Lower leg skin (tissue), 4 donors: ENCODE measurements at regions not wholly inside any gene's neighbourhood (a gene's known extent, or its start where the extent isn't known, plus 50 kb on each side); places are given as distances from the start of the nearest gene placed in this dataset.

Experiments used
- DNase-seq, 2 donors: peaks; one replicate each; pipeline ENCODE4 v3.0.0-alpha.2; 2019; ENCODE audit warnings: low spot score in 2 of 2
- H3K4me3 ChIP-seq: fragments of 200-600 bp; sonication (generic); 2 replicates; pipeline ENCODE4 v1.5.1; 2017; ENCODE audit warnings: mild to moderate bottlenecking, low read depth; ENCODE audit not compliant: poor library complexity, severe bottlenecking
- POLR2A ChIP-seq, 2 donors: fragments of 450-650 bp; IDR thresholded peaks; one replicate each; pipeline ENCODE4 v1.6.1; 2016 to 2017; ENCODE audit warnings: antibody characterized with exemption in 2 of 2, mild to moderate bottlenecking in 1 of 2, moderate library complexity in 1 of 2
- WGBS, 2 donors: methylation state at CpG; one replicate each; pipeline ENCODE4 v1.1.5; 2018; 5-methylcytosine and 5-hydroxymethylcytosine counted together
- intact Hi-C: fragments of 100-400 bp; cut with DNase I; formaldehyde crosslinking; loops from one replicate; pipeline ENCODE4 v1.15.0; 2023; ENCODE audit warnings: low total_unique reads
- TF ChIP-seq, protein P1 (sequence below), 3 donors: fragments of 450-650 bp; IDR thresholded peaks; one replicate each; pipeline ENCODE4 v1.5.1; 2016; ENCODE audit warnings: antibody characterized with exemption in 3 of 3, mild to moderate bottlenecking in 3 of 3, moderate library complexity in 2 of 3

DNA sequence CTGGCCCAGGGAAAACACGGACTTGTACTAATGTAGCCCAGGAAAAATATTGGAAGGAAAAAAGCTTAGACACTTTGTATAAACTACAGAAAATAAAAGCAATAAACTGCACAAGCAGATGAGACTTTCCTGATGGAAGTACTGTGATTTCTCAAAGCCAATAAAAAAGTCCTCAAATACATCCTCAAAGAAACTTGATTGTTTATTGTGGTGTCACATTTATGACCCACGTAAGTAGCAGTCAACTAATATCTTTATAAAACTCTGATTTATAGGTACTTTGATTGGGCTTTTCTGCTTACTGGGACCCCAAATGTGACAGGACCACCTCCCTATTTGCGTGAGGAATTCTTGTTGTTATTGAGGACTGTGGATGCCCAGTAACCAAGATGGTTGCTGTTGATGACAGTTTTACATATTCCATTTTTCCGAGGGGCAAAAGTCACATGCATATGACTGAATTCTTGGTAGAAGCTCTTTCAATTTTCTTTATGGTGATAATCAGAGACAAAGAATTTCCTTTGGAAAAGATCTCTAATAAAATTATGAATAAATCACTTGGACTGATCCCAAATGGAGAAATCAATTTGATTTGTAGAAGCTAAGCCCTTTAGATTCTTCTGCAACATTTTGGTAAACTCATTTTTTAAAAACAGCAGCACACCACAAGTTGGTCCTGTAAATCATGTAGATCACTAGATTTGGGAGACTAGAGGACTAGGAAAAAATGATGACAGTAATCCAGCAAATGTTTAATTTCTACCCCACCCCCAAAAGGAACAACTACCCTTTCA is 159.0 kb upstream of the TSC22D2 start:
- DNase-seq: no peak
- no peak overlapping the region for H3K4me3 ChIP-seq
- no peak for TF ChIP-seq POLR2A (IDR thresholded peaks at IDR 0.05)
- TF ChIP-seq, protein P1, sequence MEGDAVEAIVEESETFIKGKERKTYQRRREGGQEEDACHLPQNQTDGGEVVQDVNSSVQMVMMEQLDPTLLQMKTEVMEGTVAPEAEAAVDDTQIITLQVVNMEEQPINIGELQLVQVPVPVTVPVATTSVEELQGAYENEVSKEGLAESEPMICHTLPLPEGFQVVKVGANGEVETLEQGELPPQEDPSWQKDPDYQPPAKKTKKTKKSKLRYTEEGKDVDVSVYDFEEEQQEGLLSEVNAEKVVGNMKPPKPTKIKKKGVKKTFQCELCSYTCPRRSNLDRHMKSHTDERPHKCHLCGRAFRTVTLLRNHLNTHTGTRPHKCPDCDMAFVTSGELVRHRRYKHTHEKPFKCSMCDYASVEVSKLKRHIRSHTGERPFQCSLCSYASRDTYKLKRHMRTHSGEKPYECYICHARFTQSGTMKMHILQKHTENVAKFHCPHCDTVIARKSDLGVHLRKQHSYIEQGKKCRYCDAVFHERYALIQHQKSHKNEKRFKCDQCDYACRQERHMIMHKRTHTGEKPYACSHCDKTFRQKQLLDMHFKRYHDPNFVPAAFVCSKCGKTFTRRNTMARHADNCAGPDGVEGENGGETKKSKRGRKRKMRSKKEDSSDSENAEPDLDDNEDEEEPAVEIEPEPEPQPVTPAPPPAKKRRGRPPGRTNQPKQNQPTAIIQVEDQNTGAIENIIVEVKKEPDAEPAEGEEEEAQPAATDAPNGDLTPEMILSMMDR (IDR thresholded peaks at IDR 0.05): no peak
- 64 to 70% methylated on average over 4 of the region's 4 CpGs for WGBS, 2 donors
- intact Hi-C loops: no loop called here

DNA sequence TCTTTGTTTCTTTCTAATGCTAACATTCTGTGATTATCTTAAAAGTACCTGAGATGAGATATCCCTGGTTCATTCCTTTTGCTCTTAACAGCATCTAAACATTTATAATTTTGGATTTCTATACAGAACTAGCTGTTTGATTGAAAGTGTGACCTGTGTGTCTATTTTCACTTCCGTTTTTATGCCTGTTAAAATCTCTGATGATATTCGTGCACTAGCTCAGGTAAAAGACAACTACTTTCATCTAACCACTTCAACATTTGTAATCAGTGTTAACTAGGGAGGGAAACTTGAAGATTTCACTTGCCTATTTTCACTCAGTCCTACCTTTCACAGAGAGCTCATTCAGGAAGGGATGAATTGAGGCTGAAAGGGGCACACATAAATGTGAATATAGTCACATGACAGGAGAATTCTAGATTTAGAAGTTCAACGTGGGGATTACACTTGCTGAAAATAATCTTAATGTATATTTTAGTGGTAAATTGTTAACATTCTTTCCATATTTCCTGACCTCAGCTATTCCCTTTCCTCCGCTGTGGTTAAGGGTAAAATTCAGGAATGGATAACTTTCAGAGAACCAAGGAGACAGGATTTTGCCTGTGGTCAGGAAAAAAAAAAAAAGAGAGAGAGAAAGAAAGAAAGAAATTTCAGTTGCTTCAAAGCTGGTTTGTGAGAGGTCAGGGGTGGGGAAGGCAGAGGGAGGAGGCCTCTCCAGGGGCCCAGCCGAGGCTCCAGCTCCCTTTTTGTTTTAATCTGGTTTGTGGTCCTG is 159.8 kb upstream of the TSC22D2 start:
- no peak overlapping the region for H3K4me3 ChIP-seq
- WGBS, 2 donors: 67 to 69% methylated on average over 5 of the region's 5 CpGs
- DNase-seq: no peak
- intact Hi-C loops: no loop called here
- TF ChIP-seq POLR2A (IDR thresholded peaks at IDR 0.05): no peak
- TF ChIP-seq, protein P1 (IDR thresholded peaks at IDR 0.05): no peak

DNA sequence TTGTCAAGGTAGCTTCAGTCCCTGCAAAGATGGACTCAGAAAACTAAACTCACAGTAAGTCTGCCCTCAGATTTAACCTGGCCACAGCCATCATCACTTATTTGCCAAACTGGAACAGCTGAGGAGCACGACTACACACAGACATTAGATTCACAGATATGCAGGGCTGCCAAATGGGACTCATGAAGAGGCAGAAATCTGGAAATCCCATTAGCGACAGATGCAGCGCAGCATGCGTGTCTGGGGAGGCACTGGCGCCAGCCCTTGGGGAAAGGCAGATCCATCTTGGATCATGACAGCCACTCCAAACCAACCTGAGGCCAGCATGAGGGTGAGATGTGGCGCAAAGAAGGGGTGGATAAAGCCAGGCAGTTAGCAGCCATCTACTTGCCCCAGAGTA is 160.7 kb upstream of the TSC22D2 start:
- DNase-seq: no peak
- intact Hi-C loops: no loop called here
- H3K4me3 ChIP-seq: no peak overlapping the region
- WGBS, 2 donors: 88 to 96% methylated on average over 6 of the region's 6 CpGs
- TF ChIP-seq, protein P1 (IDR thresholded peaks at IDR 0.05): no peak
- TF ChIP-seq POLR2A (IDR thresholded peaks at IDR 0.05): no peak

DNA sequence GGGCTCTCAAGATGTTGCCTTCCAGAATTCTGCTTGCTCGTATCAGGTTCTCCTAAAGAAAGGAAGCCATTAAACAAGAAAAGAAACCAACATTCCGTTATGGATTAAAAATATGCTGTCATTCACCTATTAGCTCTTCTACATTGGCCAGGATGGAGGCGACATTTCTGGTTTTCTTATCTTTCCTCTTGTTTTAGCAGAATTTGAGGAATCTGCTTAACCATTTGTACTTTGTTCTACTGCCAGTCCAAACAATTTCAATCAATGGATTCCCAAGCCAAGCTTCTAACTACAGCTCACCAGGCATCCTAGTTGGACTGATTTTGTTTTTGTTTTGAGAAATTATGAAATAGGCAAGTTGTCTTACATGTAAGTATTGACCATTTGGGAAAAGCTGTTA is 164.6 kb upstream of the TSC22D2 start:
- TF ChIP-seq, protein P1 (IDR thresholded peaks at IDR 0.05): no peak
- TF ChIP-seq POLR2A (IDR thresholded peaks at IDR 0.05): no peak
- WGBS, 2 donors: 92 to 93% methylated on average over 3 of the region's 3 CpGs
- no peak for DNase-seq
- H3K4me3 ChIP-seq: no peak overlapping the region
- intact Hi-C loops: no loop called here

DNA sequence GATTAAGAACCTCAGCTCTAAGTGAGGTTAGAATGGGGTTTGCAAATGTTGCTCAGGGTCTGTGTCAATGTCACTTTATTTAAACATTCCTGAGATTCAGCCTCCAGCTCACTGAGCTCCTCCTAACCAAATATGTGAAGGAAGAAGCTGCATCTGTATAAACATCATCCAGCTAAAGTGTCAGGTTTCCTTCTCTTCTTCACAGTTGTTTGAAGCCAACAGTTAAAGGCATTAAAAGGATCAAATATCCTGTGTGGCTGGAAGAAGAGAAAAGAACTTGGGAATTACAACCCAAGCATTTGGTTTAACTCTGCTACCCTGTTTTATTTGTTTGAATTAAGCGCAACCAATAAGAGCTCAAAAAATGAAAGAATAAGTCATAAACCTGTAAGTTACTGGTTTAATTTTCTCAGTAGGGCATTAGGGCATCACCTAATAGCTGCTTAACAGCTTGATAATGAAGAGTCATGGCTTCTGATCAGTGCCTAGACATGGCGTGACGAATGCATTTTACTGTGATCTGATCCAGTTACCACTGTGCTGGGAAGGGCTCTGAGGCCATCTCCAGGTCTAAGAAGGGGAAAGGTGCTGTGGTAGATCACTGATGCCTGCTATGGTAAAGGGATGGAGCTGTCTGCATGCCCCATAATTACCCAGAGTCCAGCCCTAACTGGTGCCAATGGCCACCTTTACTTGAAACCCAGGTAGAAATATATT is 165.7 kb upstream of the TSC22D2 start:
- DNase-seq: no peak
- intact Hi-C loops: no loop called here
- H3K4me3 ChIP-seq: no peak overlapping the region
- TF ChIP-seq, protein P1 (IDR thresholded peaks at IDR 0.05): no peak
- TF ChIP-seq POLR2A (IDR thresholded peaks at IDR 0.05): no peak
- 90 to 91% methylated on average over 3 of the region's 3 CpGs for WGBS, 2 donors
